CD4-positive, alpha-beta T cell treated with Interleukin-6 for 4 hours (primary cell): ENCODE measurements at regions not wholly inside any gene's neighbourhood (a gene's known extent, or its start where the extent isn't known, plus 50 kb on each side); places are given as distances from the start of the nearest gene placed in this dataset.
"Not testable (repeated sequence)": the region's sequence is repeated elsewhere in the genome, so short reads cannot be mapped to it uniquely, and the experiment has no call there.

Source experiments
- DNase-seq: peaks from one replicate; pipeline ENCODE4 v3.0.0-alpha.2; 2020; ENCODE audit warnings: mixed read lengths

- no peak for DNase-seq
Measured at GRCh38 chr4:60938181-60938580, 261.9 kb upstream of the ADGRL3 start.

GRCh38 chr4:60938621-60939020, 261.5 kb upstream of the ADGRL3 start:
- DNase-seq, result no peak

DNA sequence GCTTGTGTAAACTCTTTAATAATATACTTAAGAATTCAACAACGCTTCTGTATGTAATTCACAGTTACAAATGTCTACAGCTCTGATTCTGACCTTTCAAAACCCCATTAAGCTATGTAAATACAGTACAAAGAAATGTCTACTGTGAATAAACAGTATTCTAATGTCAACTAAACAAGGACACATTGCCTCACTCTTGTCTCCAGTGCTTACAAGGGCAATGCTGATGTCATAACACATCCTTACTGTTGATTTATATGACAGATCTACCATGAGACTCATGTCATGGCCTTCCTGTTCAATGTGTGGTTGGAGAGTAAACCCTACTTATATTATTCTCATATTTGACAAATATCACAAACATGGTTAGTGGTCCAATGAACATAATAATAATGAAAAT, 256.1 kb upstream of the ADGRL3 start:
- DNase-seq, result no peak

DNA sequence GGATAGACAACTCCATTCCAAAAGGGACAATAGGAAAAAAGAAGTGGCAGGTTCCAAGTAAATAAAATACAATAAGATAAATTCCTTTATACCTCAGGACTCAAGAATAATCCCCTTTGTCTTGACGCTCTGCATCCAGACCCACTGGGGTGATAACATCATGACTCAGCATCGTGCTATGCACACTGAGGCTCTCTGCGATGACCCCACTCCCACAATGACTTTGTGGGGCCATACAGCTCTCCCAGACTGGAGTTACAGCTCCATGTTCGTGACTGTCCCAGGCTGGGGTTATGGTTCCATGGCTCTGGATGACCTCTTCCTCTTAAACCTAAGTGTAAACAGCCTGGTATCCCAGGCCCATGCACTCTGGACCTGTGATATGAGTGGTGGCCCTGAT, 254.5 kb upstream of the ADGRL3 start:
- no peak for DNase-seq

- no peak for DNase-seq
Measured at GRCh38 chr4:60948008-60948407, 252.1 kb upstream of the ADGRL3 start.

DNA sequence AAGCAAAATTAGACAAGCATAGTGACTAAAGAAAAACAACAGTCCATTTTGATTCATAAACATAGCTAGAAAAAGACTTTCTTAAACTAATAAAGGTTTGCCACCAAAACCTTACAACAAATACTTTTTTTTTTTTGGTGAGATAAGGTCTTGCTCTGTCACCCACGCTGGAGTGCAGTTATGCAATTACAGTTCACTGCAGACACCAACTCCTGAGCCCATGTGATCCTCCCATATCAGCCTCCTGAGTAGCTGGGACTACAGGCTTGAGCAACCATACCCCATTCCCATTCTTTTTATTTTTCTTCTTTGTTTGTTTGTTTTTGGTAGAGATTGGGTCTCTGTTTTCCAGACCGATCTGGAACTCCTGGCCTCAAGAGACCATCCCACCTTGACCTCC, 247.2 kb upstream of the ADGRL3 start:
- DNase-seq, result no peak

DNA sequence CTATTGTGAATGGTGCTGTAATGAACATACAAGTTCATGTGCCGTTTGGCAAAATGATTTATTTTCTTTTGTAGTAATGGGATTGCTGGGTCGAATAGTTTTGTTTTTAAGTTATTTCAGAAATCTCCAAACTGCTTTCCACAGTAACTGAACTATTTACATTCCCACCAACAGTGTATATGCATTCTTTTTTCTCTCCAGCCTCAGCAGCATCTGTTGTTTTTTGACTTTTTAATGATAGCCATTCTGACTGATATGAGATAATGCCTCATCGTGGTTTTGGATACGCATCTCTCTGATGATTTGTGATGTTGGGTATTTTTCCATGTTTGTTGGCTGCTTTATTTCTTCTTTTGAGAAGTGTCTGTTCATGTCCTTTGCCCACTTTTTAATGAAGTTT, 246.3 kb upstream of the ADGRL3 start:
- no peak for DNase-seq

- no peak for DNase-seq
Measured at GRCh38 chr4:60962286-60962685, 237.8 kb upstream of the ADGRL3 start.

DNA sequence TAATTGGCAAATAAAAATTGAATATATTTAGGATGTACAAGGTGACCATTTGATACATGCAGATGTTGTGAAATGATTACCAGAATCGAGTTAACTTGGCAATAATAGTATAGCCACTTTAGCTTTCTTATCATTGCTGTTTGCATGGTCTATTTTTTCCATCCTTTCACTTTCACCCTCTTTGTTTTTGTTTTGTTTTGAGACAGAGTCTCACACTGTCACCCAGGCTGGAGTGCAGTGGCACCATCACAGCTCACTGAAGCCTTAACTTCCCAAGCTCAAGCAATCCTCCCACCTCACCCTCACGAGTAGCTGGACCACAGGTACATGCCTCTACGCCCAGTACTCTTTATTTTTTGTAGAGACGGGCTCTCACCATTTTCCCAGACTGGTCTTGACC, 218.6 kb upstream of the ADGRL3 start:
- DNase-seq, result no peak

GRCh38 chr4:60989141-60989540, 211.0 kb upstream of the ADGRL3 start:
- no peak for DNase-seq

DNA sequence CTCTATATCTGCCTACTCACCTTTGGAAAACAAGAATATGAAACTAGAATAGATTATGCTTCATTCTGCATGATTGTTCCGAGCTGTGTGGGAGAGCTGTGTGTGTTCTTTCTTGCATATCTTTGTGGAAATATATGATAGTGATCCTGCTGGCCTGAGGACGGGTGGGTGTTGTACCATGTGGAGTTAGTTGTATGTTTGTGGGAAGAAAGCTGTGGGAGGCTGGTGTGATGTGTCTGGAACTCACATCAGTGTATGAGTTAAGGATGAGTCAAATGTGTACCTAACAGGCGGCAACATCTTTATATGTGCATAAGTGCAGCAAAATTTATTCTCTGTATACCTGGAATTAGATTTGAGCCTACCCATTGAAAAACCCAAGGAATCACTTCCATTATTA, 208.1 kb upstream of the ADGRL3 start:
- no peak for DNase-seq

DNA sequence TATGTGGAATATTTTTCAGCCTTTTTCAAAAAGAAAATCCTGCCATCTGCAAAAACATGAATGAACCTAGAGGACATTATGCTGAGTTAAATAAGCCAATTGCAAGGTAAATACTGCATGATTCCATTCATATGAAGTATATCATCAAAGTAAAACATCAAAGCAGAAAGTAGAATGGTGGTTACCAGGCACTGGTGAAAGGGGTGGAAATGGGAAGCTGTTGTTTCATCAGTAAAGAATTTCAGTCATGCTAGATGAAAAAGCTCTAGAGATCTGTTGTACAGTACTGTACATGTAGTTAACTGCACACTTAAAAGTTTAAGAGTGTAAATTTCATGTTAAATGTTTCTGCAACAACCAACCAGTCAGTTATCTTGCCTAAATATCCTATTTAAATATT, 196.8 kb upstream of the ADGRL3 start:
- no peak for DNase-seq

DNA sequence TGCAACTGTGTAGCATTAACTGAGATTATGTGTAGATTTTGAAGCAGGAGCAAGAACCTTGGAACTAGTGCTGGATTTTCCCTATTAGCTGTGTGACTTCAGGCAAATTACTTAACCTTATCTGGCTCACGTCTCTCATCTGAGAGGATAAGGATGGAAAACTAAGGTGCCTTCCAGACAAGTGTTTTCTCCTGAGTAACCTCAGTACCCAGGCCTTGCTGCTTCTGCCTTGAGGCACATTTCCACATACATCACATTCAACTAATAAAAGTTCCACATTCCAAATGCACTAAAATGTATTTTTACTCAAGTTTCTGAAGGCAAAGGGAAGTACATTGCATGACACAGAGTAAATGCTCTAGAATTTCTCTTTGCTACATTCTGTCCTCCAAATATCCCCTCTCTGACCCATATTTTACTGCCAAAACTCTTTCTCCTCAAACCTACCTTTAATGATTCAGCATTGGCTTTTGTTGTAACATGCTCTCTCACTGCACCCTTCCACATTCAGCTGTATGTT, 195.4 kb upstream of the ADGRL3 start:
- no peak for DNase-seq

DNA sequence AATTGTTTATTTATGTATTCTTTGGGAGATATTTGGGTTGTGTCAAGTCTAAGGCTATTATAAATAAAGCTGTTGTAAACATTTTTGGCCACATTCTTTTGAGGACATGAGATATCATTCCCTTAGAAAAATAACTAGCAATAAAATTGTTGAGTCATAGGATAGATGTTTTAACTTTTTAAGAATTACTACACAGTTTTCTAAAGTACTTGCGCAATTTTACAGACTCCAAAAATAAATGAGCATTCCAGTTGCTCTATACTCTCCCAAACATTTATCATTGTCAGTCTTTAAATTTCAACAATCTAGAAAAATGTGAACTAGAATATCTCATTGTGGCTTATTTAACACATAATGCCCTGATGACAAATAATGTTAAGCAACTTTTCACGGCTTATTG, 189.1 kb upstream of the ADGRL3 start:
- no peak for DNase-seq

GRCh38 chr4:61011936-61012335, 188.2 kb upstream of the ADGRL3 start:
- DNase-seq, result not testable (repeated sequence)

GRCh38 chr4:61024610-61025009, 175.5 kb upstream of the ADGRL3 start:
- no peak for DNase-seq

- DNase-seq, result no peak
Measured at GRCh38 chr4:61027939-61028338, 172.2 kb upstream of the ADGRL3 start.

GRCh38 chr4:61036071-61036684, 163.9 kb upstream of the ADGRL3 start:
- no peak for DNase-seq

GRCh38 chr4:61041527-61041926, 158.6 kb upstream of the ADGRL3 start:
- no peak for DNase-seq

GRCh38 chr4:61044837-61045236, 155.3 kb upstream of the ADGRL3 start:
- no peak for DNase-seq

GRCh38 chr4:61049018-61049417, 151.1 kb upstream of the ADGRL3 start:
- no peak for DNase-seq

DNA sequence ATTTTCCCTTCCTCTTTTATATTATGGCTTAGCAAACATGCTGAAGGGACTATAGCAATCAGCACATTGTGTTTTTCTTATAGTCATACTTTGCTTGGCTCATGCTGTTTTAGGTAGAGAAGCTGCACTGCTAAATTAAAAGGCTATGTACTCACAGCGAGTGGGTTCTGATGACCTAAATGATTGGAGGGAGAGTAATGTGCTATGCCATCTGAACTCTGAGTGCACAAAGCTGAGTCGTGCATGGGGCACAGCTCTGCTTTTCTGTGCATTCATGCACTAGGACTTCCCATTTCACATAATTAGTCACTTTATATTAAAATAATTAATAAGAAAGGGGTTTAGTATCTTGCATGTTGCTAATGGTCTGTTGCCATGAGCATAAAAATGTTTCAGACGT, 132.7 kb upstream of the ADGRL3 start:
- no peak for DNase-seq

DNA sequence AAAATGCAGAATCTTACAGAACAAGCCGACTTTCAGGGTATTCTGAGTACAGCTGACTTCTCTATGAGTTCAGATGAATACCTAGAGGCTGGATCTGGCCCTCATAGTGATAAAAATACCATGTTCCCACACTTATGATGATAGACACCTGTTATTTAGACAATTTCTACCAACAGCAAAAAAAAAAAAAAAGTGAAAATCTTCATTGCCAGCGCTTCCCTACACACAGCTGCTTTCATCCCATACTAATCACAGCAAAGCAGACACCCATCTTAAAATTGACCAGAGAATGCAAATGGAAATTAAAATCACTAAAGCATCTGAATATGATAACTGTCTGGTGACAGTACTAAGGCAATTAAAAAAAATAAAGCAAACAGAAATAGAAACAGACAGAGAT, 132.1 kb upstream of the ADGRL3 start:
- no peak for DNase-seq

- DNase-seq, result no peak
Measured at GRCh38 chr4:61068745-61069144, 131.4 kb upstream of the ADGRL3 start.

- no peak for DNase-seq
Measured at GRCh38 chr4:61070269-61070668, 129.9 kb upstream of the ADGRL3 start.

DNA sequence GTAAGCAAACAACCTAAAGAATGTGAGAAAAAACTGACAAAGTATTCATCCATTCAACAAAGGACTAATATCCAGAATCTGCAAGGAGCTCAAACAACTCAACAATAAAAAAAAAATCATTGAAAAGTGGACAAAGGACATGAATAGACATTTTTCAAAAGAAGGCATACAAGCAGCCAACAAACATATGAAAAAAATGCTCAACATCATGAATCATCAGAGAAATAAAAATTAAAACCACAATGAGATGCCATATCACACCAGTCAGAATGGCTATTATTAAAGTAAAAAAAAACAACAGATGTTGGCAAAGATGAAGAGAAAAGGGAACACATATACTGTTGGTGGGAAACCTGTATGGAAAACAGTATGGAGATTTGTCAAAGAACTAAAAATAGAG, 120.7 kb upstream of the ADGRL3 start:
- DNase-seq, result no peak
